ENCODE measurements at regions not wholly inside any gene's neighbourhood (a gene's known extent, or its start where the extent isn't known, plus 50 kb on each side); places are given as distances from the start of the nearest gene placed in this dataset.

GRCh38 chr21:38741092-38741949 is 64.4 kb upstream of the ETS2 start:
- DNase-seq (ENCODE audit: low spot score) = no peak

GRCh38 chr21:38741950-38742256 is 63.8 kb upstream of the ETS2 start:
- no peak for DNase-seq (ENCODE audit: low spot score)

- DNase-seq (ENCODE audit: low spot score) = no peak
Observed at GRCh38 chr21:38742580-38743260, 63.0 kb upstream of the ETS2 start.

GRCh38 chr21:38743772-38744529 is 61.8 kb upstream of the ETS2 start:
- DNase-seq (ENCODE audit: low spot score) = no peak

- no peak for DNase-seq (ENCODE audit: low spot score)
Observed at GRCh38 chr21:38744861-38745260, 60.9 kb upstream of the ETS2 start.

GRCh38 chr21:38747810-38748209 is 57.9 kb upstream of the ETS2 start:
- DNase-seq (ENCODE audit: low spot score) = no peak

- DNase-seq (ENCODE audit: low spot score) = no peak
Observed at GRCh38 chr21:38751379-38752050, 54.2 kb upstream of the ETS2 start.

- DNase-seq (ENCODE audit: low spot score) = no peak
Observed at GRCh38 chr21:38752051-38752505, 53.7 kb upstream of the ETS2 start.

GRCh38 chr21:38753114-38753513 is 52.6 kb upstream of the ETS2 start:
- DNase-seq (ENCODE audit: low spot score) = no peak

GRCh38 chr21:38753557-38753971 is 52.2 kb upstream of the ETS2 start:
- DNase-seq (ENCODE audit: low spot score) = no peak

All from kidney tubule cell (primary cell).